SJSA1 (cell line): ENCODE measurements at regions not wholly inside any gene's neighbourhood (a gene's known extent, or its start where the extent isn't known, plus 50 kb on each side); places are given as distances from the start of the nearest gene placed in this dataset.

ENCODE experiments used
- DNase-seq, 2 experiments: peaks; one replicate each; pipeline ENCODE4 v3.0.0-alpha.2; 2015 to 2020; ENCODE audit warnings: low spot score in 2 of 2, low read depth in 1 of 2
- H3K27ac ChIP-seq: fragments of 250-450 bp; sonication (Bioruptor Pico); 2 replicates; pipeline ENCODE4 v1.5.1; 2020; ENCODE audit warnings: mild to moderate bottlenecking, moderate library complexity
- H3K27me3 ChIP-seq: fragments of 250-450 bp; sonication (Bioruptor Pico); replicated peaks from 2 replicates; pipeline ENCODE4 v1.5.1; 2020; ENCODE audit warnings: mild to moderate bottlenecking, moderate library complexity
- H3K36me3 ChIP-seq: fragments of 250-450 bp; sonication (Bioruptor Pico); 2 replicates; pipeline ENCODE4 v1.5.1; 2020; ENCODE audit warnings: mild to moderate bottlenecking
- H3K4me1 ChIP-seq: fragments of 250-450 bp; sonication (Bioruptor Pico); replicated peaks from 2 replicates; pipeline ENCODE4 v1.6.1; 2021; ENCODE audit warnings: mild to moderate bottlenecking
- H3K4me3 ChIP-seq: fragments of 250-450 bp; sonication (Bioruptor Pico); 2 replicates; pipeline ENCODE4 v1.5.1; 2020; ENCODE audit warnings: mild to moderate bottlenecking
- H3K9me3 ChIP-seq: fragments of 250-450 bp; sonication (Bioruptor Pico); replicated peaks from 2 replicates; pipeline ENCODE4 v1.5.1; 2020; ENCODE audit warnings: mild to moderate bottlenecking

DNA sequence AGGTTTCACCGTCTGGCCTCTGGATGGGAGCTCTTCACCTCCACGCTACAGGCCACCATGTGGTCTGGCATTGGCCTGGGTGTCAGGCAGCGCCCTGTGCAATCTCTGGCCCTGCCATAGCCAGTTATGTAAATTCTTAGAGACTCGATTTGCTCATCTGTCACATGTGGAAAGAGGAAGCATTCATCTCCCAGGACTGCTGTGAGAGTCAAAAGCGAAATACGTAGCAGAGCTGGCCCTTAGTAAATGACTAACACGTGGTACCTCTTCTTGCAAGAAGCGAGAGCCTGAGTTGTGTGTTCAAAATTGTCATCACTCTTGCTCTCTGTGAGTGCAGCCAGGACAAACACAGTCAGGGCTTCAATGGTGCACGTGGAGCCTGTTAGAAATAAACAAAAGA, 159.0 kb upstream of the BACE2 start:
- no peak overlapping the region for H3K4me3 ChIP-seq
- H3K27ac ChIP-seq, result no peak overlapping the region
- H3K9me3 ChIP-seq, result no peaks in the 10 kb centered on the region
- no peaks in the 10 kb centered on the region for H3K4me1 ChIP-seq
- no peak for DNase-seq
- no peaks in the 10 kb centered on the region for H3K27me3 ChIP-seq
- H3K36me3 ChIP-seq, result no peaks in the 10 kb centered on the region

DNA sequence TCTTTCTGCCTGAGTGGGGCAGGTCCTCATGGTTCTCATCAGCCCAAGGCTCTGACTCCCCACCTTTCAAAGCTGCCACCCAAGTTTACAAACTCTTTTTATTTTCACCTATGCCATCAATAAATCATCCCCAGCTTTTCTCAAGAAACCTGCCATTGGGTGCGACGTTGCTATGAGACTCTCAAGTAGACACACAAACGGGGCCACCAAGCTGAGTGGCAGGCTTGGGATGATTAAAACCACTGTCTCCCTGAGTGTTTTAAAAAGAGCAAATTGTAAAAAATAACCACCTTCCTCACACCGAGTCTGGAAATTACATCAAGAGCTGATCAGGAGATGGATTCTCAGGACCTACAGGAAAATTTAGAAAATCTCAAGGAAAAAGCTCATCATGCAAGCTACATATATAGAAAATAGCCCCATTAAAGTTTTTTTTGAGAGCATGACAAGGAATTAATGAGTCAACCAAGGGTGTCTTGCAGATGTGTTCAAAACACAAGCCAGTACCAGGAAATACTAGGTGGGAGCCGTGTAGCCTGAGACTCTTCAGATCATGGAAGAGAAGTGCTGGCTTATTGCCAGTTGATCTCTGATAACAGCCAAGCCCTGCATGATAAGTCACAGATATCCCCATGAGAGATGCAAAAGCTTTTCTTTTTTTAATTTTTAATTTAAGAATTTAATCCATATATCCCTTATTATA, 158.4 kb upstream of the BACE2 start:
- no peaks in the 10 kb centered on the region for H3K4me1 ChIP-seq

DNA sequence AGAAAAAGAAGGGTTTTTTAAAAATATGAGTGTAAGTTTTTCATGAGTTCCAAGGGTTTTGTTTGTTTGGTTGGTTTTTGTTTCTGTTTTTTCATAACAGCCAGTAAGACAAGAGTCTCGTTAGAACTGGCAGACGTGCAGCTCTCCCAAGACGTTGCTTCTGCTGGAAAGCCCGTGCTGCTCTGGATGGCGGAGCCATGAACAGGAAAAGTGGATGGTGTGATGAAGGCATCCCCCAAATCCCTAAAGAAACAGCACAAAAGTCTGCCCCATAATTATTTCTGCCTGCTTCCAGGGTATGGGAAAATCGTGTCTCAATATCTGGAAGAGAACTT, 157.9 kb upstream of the BACE2 start:
- no peak overlapping the region for H3K27ac ChIP-seq
- H3K4me3 ChIP-seq, result no peak overlapping the region
- no peaks in the 10 kb centered on the region for H3K36me3 ChIP-seq
- no peaks in the 10 kb centered on the region for H3K4me1 ChIP-seq
- H3K27me3 ChIP-seq, result no peaks in the 10 kb centered on the region
- DNase-seq, result no peak
- H3K9me3 ChIP-seq, result no peaks in the 10 kb centered on the region

More for the DNA sequence above, 158.4 kb upstream of the BACE2 start:
- no peaks in the 10 kb centered on the region for H3K36me3 ChIP-seq
- no peak overlapping the region for H3K27ac ChIP-seq
- no peaks in the 10 kb centered on the region for H3K27me3 ChIP-seq
- no peaks in the 10 kb centered on the region for H3K9me3 ChIP-seq
- no peak overlapping the region for H3K4me3 ChIP-seq
- no peak for DNase-seq

DNA sequence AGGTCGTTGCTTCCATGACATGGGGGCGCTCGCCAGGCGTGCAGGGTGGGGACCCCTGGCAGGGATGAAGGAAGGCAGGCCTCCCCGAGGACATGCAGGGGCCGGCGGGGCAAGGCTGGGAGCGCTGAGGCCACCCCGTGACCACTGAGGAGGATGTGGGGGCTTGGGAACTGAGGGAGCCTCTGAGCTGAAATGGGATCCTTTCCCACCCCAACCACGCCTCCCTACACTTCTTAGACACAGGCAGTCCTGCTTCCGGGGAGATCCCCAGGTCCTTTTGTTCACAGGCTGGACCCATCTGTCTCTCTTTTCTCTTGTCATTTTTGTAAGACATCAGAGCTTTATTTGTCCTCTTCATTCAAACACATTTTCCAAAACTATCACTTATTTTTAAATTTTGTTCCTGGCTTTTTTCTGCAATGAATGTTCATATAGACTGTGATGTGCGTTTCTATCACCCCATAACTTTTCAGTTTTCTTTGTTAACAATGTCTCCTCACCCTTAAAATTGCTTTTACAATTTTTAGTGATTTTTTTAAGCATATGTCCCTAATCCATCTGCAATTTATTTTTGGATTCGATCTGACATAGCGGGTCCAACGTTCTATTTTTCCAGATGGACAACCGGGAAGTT, 156.7 kb upstream of the BACE2 start:
- H3K4me3 ChIP-seq, result no peak overlapping the region
- no peak overlapping the region for H3K27ac ChIP-seq
- H3K36me3 ChIP-seq, result no peaks in the 10 kb centered on the region
- no peak for DNase-seq
- no peaks in the 10 kb centered on the region for H3K9me3 ChIP-seq
- H3K4me1 ChIP-seq, result no peaks in the 10 kb centered on the region
- no peaks in the 10 kb centered on the region for H3K27me3 ChIP-seq

DNA sequence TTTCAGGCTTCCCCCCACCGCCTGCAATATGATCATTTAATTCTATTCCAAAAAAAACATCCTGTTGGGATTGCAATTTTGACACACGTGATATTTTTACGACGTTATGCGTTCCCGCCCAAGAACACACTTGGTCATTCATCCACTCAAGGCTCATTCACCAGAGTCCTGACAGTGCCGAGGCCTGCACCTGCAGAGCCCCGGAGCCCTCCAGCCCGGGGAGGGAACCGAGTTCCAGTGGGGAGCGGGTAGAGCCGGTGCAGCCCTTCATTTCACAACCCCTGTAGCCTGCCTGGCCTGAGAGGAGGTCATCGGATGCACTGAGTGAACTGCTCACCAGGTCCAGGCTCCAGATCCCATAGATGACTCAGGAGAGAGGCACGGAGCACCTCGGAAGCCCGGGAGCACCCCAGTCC, 156.0 kb upstream of the BACE2 start:
- Histone ChIP-seq H3K4me1 (no peaks in the 10 kb centered on the region), H3K27me3 (no peaks in the 10 kb centered on the region), H3K9me3 (no peaks in the 10 kb centered on the region), H3K27ac (no peak overlapping the region), H3K36me3 (no peaks in the 10 kb centered on the region), H3K4me3 (no peak overlapping the region)
- no peak for DNase-seq

DNA sequence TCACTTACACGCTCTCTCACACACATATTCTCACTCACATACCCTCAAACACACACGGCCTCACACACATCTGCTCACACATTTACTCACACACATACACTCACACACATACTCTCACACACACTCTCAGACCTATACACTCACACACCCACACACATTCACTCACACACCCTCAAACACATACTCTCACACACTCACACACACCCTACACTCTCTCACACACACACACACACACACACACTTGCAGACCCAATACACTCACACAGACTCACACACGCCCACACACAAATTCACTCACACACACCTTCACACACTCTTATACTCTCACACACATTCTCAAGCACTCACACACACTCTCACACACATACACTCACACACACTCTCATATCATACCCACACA, 155.5 kb upstream of the BACE2 start:
- DNase-seq, result no peak
- Histone ChIP-seq H3K4me1 (no peaks in the 10 kb centered on the region), H3K4me3 (no peak overlapping the region), H3K36me3 (no peaks in the 10 kb centered on the region), H3K27ac (no peak overlapping the region), H3K9me3 (no peaks in the 10 kb centered on the region), H3K27me3 (no peaks in the 10 kb centered on the region)

DNA sequence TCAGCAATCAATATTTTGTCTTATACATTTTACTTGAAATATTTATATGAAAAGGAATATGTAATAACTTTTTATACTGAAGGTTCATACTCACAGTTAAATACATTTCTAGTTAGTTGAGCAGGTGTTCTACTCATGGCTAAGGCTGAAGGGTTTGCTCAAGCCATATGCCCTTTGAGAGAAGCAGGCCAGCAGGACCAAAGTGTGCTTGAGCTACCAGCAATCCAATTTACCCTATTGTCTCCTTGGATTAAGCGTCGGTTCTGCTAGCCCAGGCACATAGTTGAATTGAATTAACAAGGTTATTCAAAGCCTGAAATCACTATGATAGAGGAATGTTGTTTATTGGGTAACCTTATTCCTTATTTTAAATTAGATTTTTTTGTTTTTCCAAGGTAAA, 151.5 kb upstream of the BACE2 start:
- H3K36me3 ChIP-seq, result no peaks in the 10 kb centered on the region
- H3K4me3 ChIP-seq, result no peak overlapping the region
- no peak overlapping the region for H3K27ac ChIP-seq
- no peaks in the 10 kb centered on the region for H3K4me1 ChIP-seq
- DNase-seq, result no peak
- H3K9me3 ChIP-seq, result no peaks in the 10 kb centered on the region
- H3K27me3 ChIP-seq, result no peaks in the 10 kb centered on the region

DNA sequence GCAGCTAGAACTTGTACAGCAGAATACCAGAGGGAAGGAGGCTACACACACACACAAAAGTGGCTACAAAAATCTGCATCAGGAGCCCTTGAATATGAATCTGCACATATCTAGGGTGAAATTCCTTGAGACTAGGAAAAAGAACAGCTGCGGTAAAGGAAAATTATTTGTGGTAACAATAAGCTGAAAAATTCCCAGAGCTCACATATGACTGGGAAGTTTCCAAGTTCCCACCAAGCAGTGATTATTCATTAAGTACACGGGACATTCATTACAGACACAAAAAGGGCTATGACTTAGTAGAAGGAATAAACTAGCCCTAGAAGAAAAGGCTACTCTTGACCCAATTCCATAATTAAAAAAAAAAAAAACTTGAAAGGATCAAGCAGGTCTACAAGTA, 149.5 kb upstream of the BACE2 start:
- H3K36me3 ChIP-seq, result no peaks in the 10 kb centered on the region
- no peaks in the 10 kb centered on the region for H3K27me3 ChIP-seq
- no peaks in the 10 kb centered on the region for H3K9me3 ChIP-seq
- no peaks in the 10 kb centered on the region for H3K4me1 ChIP-seq
- H3K27ac ChIP-seq, result no peak overlapping the region
- no peak for DNase-seq
- no peak overlapping the region for H3K4me3 ChIP-seq

DNA sequence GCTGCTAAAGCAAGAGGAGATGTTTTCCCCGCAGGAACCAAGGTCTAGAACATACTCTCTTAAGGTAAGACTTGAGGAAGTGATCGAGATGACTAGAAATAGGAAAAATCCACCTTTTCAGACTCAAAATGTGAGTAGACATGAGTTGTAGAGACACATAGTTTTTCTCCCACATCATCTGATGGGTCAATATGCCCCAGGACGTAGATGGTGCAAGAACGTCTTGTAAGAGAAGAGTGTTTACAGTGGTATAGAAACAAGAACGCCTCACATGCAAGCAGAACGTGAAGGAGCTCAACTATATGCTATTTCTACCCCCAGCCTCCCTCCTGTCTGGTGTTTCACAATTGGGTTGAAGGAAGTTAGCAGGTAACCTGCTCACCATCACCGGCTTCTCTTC, 144.0 kb upstream of the BACE2 start:
- no peaks in the 10 kb centered on the region for H3K9me3 ChIP-seq
- H3K36me3 ChIP-seq, result no peaks in the 10 kb centered on the region
- no peak overlapping the region for H3K4me3 ChIP-seq
- no peaks in the 10 kb centered on the region for H3K4me1 ChIP-seq
- no peak overlapping the region for H3K27ac ChIP-seq
- no peak for DNase-seq
- no peaks in the 10 kb centered on the region for H3K27me3 ChIP-seq

DNA sequence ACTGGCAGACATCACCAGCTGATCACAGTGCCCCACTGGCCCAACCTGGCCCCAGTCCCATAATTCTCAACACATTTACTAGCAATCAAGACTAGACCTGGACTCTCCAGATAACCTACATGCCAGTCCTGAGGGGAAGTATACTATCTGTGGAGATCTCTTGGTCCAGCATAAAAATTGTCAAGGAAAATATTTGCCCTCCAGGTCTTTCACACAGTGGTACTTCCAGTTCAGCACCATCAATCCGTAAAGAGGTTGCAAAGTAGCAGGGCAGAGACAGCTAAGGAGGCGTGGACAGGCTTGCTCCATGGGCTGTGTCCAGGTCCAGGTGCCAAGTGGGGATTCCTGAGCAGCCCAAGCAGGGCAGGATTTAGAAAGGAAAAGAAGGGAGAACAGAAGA, 143.6 kb upstream of the BACE2 start:
- Histone ChIP-seq H3K27ac (no peak overlapping the region), H3K4me1 (no peaks in the 10 kb centered on the region), H3K36me3 (no peaks in the 10 kb centered on the region), H3K9me3 (no peaks in the 10 kb centered on the region), H3K27me3 (no peaks in the 10 kb centered on the region), H3K4me3 (no peak overlapping the region)
- DNase-seq, result no peak

DNA sequence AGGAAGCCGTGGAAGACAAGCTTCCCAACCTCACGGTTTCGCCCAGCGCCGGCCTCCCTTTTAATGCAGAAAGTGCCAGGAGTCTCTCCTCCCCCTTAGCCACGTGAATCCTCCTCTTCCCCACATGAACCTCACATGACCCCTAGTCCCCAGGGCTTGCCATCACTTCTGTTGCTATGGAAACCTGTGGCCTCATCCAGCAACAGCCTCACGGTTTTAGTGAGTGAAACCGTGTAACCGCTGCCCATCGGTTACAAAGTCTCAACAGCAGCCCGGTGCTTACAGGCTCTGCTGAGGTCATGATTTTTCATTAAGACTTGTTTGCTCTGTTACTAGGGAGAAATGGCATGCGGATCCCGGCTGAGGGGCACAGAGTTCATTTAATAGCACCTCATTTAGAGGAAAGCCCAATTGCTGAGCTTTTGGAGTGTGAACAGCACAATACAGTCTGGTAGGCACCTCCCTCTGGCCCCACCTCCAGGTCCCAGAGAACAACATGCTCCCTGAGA, 143.2 kb upstream of the BACE2 start:
- no peak overlapping the region for H3K4me3 ChIP-seq

DNA sequence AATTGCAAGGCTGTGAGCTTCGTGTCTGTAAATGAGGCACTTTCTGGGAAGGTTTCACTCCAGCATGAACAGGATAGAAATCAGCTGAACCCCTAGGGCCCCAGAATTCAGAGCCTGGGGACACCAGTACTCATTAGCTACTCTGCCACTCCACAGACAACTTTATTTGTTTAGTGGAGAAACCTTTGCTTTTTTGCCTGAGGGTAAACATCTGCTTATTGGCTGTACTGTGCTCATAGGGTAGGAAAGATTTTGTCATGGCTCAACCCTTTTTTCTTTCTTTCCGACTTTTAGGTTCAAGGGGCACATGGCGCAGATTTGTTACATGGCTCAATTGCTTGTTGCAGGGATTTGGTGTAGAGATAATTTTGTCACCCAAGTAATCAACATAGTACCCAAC, 138.4 kb upstream of the BACE2 start:
- DNase-seq, result no peak
- Histone ChIP-seq H3K36me3 (no peaks in the 10 kb centered on the region), H3K9me3 (no peaks in the 10 kb centered on the region), H3K27me3 (no peaks in the 10 kb centered on the region), H3K27ac (no peak overlapping the region), H3K4me3 (no peak overlapping the region), H3K4me1 (no peaks in the 10 kb centered on the region)

More for the DNA sequence above, 143.2 kb upstream of the BACE2 start:
- Histone ChIP-seq H3K4me1 (no peaks in the 10 kb centered on the region), H3K27me3 (no peaks in the 10 kb centered on the region), H3K36me3 (no peaks in the 10 kb centered on the region), H3K9me3 (no peaks in the 10 kb centered on the region), H3K27ac (no peak overlapping the region)
- DNase-seq, result no peak

DNA sequence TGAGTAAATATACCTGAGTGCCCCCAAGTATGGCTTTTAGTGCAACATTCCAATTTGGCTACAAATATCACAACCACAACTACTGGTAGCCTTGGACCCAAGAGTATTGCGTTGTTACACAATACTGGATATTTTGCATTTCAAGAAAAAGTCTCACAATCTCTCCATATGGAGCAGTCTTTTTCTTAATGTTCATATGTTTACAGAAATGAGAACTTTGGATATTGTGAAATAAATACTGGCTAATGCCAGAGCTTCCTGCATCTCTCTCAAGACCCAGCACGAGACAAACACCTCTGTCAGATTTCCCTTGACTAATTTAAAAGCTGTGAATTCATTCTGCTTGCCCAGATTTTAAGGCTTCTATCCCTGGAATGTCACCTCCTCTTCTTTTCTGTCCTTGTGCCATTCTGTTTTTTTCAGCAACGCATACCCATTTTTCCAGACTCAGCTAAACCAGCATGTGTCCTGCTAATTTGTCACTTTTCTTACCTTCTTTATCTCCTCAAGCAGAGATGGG, 136.2 kb upstream of the BACE2 start:
- Histone ChIP-seq H3K4me1 (no peaks in the 10 kb centered on the region), H3K27me3 (no peaks in the 10 kb centered on the region), H3K27ac (no peak overlapping the region), H3K4me3 (no peak overlapping the region), H3K36me3 (no peaks in the 10 kb centered on the region), H3K9me3 (0 out of 2 replicates have a peak, but pooled peaks cover 2% of the 10 kb centered on the region)
- no peak for DNase-seq

DNA sequence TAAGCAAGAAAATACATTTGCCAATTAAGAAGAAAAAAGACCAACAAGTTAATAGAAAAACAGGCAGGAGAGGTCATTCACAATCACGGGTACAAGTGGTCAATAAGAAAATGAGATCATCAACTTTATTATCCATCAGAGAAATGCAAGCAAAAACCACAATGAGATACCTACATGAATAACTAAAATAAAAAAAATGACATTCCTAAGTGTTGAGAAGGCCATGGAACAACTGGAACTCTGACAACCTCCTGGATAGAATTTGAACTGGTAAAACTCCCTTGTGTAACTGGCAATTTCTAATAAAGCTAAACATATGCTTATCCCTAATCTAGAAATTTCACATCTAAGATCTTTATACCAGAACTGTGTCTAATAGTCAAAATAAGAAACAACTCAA, 135.4 kb upstream of the BACE2 start:
- 0 out of 2 replicates have a peak, but pooled peaks cover 2% of the 10 kb centered on the region for H3K9me3 ChIP-seq
- DNase-seq, result no peak
- no peaks in the 10 kb centered on the region for H3K4me1 ChIP-seq
- no peak overlapping the region for H3K27ac ChIP-seq
- no peaks in the 10 kb centered on the region for H3K27me3 ChIP-seq
- no peak overlapping the region for H3K4me3 ChIP-seq
- no peaks in the 10 kb centered on the region for H3K36me3 ChIP-seq
